ENCODE measurements at regions not wholly inside any gene's neighbourhood (a gene's known extent, or its start where the extent isn't known, plus 50 kb on each side); places are given as distances from the start of the nearest gene placed in this dataset.

DNA sequence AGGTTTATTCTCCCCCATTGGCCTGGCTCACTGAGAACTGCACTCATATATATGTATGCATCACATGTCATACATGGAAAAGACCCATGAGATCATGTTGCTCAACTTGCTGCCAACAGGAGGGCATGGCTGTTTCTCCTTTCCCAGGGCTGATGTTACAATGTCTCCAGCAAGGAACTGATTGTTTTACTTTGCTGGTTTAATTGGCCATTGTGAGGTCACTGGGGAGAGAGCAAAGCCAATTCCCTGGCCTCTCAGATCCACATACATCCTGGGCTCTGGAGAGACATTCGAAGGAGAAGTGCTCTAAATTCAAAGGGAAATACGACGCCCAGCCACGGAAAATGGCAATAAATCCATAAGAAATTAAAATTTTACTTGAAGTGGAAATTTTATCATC lies 287.8 kb downstream of the WDR11 start:
- TF ChIP-seq, protein P1, sequence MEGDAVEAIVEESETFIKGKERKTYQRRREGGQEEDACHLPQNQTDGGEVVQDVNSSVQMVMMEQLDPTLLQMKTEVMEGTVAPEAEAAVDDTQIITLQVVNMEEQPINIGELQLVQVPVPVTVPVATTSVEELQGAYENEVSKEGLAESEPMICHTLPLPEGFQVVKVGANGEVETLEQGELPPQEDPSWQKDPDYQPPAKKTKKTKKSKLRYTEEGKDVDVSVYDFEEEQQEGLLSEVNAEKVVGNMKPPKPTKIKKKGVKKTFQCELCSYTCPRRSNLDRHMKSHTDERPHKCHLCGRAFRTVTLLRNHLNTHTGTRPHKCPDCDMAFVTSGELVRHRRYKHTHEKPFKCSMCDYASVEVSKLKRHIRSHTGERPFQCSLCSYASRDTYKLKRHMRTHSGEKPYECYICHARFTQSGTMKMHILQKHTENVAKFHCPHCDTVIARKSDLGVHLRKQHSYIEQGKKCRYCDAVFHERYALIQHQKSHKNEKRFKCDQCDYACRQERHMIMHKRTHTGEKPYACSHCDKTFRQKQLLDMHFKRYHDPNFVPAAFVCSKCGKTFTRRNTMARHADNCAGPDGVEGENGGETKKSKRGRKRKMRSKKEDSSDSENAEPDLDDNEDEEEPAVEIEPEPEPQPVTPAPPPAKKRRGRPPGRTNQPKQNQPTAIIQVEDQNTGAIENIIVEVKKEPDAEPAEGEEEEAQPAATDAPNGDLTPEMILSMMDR (IDR thresholded peaks at IDR 0.05), result no peak
- TF ChIP-seq EP300 (IDR thresholded peaks at IDR 0.05) (no peak), POLR2A (IDR thresholded peaks at IDR 0.05) (no peak)

Data from gastroesophageal sphincter (tissue), 3 donors.